Activated B cell treated with CpG ODN at 0.5 μM for 24 hours (primary cell): ENCODE measurements at regions not wholly inside any gene's neighbourhood (a gene's known extent, or its start where the extent isn't known, plus 50 kb on each side); places are given as distances from the start of the nearest gene placed in this dataset.

Source experiments
- ATAC-seq: fragments of 200-7000 bp; cut with Tn5 transposase; one replicate; pipeline ENCODE4 v1.10.0; 2021; ENCODE audit warnings: low read depth, mild to moderate bottlenecking, moderate library complexity
- CTCF ChIA-PET: fragments of 350-600 bp; sonication (Branson Sonifier 250); formaldehyde crosslinking; loops from one replicate; lab custom pipeline; 2021; ENCODE audit warnings: antibody characterized with exemption; lab: Charles Lee
- POLR2A ChIA-PET: fragments of 350-600 bp; sonication (Branson Sonifier 250); formaldehyde crosslinking; loops from one replicate; lab custom pipeline; 2021; ENCODE audit warnings: antibody characterized with exemption; lab: Charles Lee
- DNase-seq: peaks from one replicate; pipeline ENCODE4 v3.0.0; 2022
- H3K27ac Mint-ChIP-seq: one replicate; pipeline ENCODE4 v1.8.0; 2020; ENCODE audit warnings: mixed read lengths
- H3K27me3 Mint-ChIP-seq: one replicate; pipeline ENCODE4 v1.8.0; 2021; ENCODE audit warnings: mixed read lengths
- H3K36me3 Mint-ChIP-seq: one replicate; pipeline ENCODE4 v1.8.0; 2021; ENCODE audit warnings: low read depth, mixed read lengths
- H3K4me1 Mint-ChIP-seq: one replicate; pipeline ENCODE4 v1.8.0; 2021; ENCODE audit warnings: mixed read lengths
- H3K4me3 Mint-ChIP-seq: one replicate; pipeline ENCODE4 v1.8.0; 2020; ENCODE audit warnings: mild to moderate bottlenecking, mixed read lengths
- H3K9me3 Mint-ChIP-seq: one replicate; pipeline ENCODE4 v1.8.0; 2020; ENCODE audit warnings: mixed read lengths
- CTCF ChIP-seq: fragments of 200-600 bp; IDR thresholded peaks from one replicate; pipeline ENCODE4 v1.8.0; 2022; ENCODE audit warnings: antibody characterized with exemption, mild to moderate bottlenecking
- intact Hi-C: fragments of 100-400 bp; cut with micrococcal nuclease; formaldehyde crosslinking; loops from one replicate; pipeline ENCODE4 v1.15.1; 2024

- intact Hi-C loops: no loop called here
- Mint-ChIP-seq H3K9me3 (peaks cover 3% of the 10 kb centered on the region), H3K36me3 (no peaks in the 10 kb centered on the region), H3K27me3 (no peaks in the 10 kb centered on the region), H3K4me3 (no peak overlapping the region), H3K4me1 (no peaks in the 10 kb centered on the region), H3K27ac (no peak overlapping the region)
- ChIA-PET CTCF (no interaction called here), POLR2A (no interaction called here)
- ATAC-seq (no peak), DNase-seq (no peak)
- TF ChIP-seq CTCF: no peak
These were observed 161.2 kb upstream of the GNAI1 start for GRCh38 chr7:79973455-79973854.

GRCh38 chr7:79971058-79971457, 163.6 kb upstream of the GNAI1 start:
- no peak for ATAC-seq
- Mint-ChIP-seq H3K27me3 (no peaks in the 10 kb centered on the region), H3K27ac (no peak overlapping the region), H3K36me3 (no peaks in the 10 kb centered on the region), H3K9me3 (no peaks in the 10 kb centered on the region), H3K4me3 (no peak overlapping the region), H3K4me1 (no peaks in the 10 kb centered on the region)
- no peak for DNase-seq
- intact Hi-C loops: no loop called here
- TF ChIP-seq CTCF: no peak
- CTCF ChIA-PET: no interaction called here
- POLR2A ChIA-PET: no interaction called here

- no peak for DNase-seq
- Mint-ChIP-seq H3K4me1 (no peaks in the 10 kb centered on the region), H3K36me3 (no peaks in the 10 kb centered on the region), H3K27ac (no peak overlapping the region), H3K9me3 (no peaks in the 10 kb centered on the region), H3K27me3 (no peaks in the 10 kb centered on the region), H3K4me3 (no peak overlapping the region)
- CTCF ChIA-PET: no interaction called here
- no peak for TF ChIP-seq CTCF
- ATAC-seq: no peak
- POLR2A ChIA-PET: no interaction called here
- intact Hi-C loops: no loop called here
These were observed 165.7 kb upstream of the GNAI1 start for GRCh38 chr7:79968894-79969293.

GRCh38 chr7:79968077-79968648, 166.5 kb upstream of the GNAI1 start:
- Mint-ChIP-seq H3K36me3 (no peaks in the 10 kb centered on the region), H3K9me3 (no peaks in the 10 kb centered on the region), H3K4me1 (no peaks in the 10 kb centered on the region), H3K27ac (no peak overlapping the region), H3K27me3 (no peaks in the 10 kb centered on the region), H3K4me3 (no peak overlapping the region)
- ChIA-PET CTCF (no interaction called here), POLR2A (no interaction called here)
- intact Hi-C loops: no loop called here
- no peak for ATAC-seq
- TF ChIP-seq CTCF: no peak
- DNase-seq: no peak

- Mint-ChIP-seq H3K27me3 (no peaks in the 10 kb centered on the region), H3K9me3 (no peaks in the 10 kb centered on the region), H3K4me1 (no peaks in the 10 kb centered on the region), H3K4me3 (no peak overlapping the region), H3K27ac (no peak overlapping the region), H3K36me3 (no peaks in the 10 kb centered on the region)
- ATAC-seq: no peak
- DNase-seq: no peak
- no peak for TF ChIP-seq CTCF
- POLR2A ChIA-PET: no interaction called here
- CTCF ChIA-PET: no interaction called here
- intact Hi-C loops: no loop called here
These were observed 168.7 kb upstream of the GNAI1 start for GRCh38 chr7:79965946-79966345.
